ENCODE measurements at regions not wholly inside any gene's neighbourhood (a gene's known extent, or its start where the extent isn't known, plus 50 kb on each side); places are given as distances from the start of the nearest gene placed in this dataset.

DNA sequence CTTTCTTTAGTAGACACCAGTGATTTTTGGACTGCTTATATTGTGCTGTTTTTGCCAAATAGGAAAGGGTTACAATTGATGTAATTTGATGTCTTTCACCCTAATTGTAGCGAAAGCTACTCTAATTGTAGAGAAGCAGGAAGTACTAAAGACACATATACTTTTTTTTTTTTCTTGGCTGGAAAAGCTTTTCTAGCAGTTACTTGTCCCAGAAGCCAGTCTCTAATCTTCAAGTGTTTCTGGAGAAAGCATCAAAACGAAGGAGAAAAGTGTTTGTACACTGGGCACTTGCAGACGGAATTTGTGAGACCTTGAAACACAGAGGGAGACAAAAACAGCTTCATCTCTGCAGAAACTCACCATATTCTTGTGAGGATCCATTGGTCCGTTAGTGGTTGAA is 616.5 kb upstream of the LCORL start:
- TF ChIP-seq, protein P1, sequence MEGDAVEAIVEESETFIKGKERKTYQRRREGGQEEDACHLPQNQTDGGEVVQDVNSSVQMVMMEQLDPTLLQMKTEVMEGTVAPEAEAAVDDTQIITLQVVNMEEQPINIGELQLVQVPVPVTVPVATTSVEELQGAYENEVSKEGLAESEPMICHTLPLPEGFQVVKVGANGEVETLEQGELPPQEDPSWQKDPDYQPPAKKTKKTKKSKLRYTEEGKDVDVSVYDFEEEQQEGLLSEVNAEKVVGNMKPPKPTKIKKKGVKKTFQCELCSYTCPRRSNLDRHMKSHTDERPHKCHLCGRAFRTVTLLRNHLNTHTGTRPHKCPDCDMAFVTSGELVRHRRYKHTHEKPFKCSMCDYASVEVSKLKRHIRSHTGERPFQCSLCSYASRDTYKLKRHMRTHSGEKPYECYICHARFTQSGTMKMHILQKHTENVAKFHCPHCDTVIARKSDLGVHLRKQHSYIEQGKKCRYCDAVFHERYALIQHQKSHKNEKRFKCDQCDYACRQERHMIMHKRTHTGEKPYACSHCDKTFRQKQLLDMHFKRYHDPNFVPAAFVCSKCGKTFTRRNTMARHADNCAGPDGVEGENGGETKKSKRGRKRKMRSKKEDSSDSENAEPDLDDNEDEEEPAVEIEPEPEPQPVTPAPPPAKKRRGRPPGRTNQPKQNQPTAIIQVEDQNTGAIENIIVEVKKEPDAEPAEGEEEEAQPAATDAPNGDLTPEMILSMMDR (IDR thresholded peaks at IDR 0.05 in 4 of 5, conservative IDR thresholded peaks at IDR 0.05 in 1 of 5): no peak
- no peak for TF ChIP-seq POLR2A (IDR thresholded peaks at IDR 0.05)

Measured in gastrocnemius medialis (tissue), 4 donors.